Middle frontal gyrus (tissue), 1 donor: ENCODE measurements at regions not wholly inside any gene's neighbourhood (a gene's known extent, or its start where the extent isn't known, plus 50 kb on each side); places are given as distances from the start of the nearest gene placed in this dataset.
A peak's percentile ranks its signal among the peaks of the same experiment; 100 is the strongest.
"Not testable (repeated sequence)": the region's sequence is repeated elsewhere in the genome, so short reads cannot be mapped to it uniquely, and the experiment has no call there.

Experiments
- DNase-seq: peaks from one replicate; pipeline ENCODE4 v3.0.0-alpha.2; 2015; ENCODE audit warnings: low spot score; ENCODE audit errors: extremely low spot score

DNA sequence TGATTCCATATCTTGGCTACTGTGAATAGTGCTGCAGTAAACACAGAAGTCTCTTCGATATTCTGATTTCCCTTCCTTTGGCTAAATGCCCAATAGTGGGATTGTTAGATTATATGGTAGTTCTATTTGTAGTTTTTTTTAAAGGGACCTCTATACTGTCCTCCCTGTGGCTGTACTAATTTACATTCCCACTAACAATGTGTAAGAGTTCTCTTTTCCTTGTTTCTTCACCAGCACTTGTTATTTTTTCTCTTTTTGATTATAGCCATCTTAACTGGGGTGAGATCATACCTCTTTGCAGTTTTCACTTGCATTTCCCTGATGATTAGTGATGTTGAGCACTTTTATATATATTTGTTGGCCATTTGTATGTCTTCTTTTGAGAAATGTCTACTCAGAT, 102.0 kb downstream of the CARTPT start:
- DNase-seq = no peak

DNA sequence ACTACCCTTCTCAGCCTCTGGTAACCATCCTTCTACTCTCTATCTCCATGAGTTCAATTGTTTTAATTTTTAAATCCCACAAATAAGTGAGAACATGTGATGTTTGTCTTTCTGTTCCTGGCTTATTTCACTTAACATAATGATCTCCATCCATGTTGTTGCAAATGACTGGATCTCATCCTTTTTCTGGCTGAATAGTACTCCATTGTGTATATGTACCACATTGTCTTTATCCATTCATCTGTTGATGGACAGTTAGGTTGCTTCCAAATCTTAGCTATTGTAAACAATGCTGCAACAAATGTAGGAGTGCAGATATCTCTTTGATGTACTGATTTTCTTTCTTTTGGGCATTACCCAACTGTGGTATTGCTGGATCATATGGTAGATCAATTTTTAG, 103.0 kb downstream of the CARTPT start:
- DNase-seq = not testable (repeated sequence)

DNA sequence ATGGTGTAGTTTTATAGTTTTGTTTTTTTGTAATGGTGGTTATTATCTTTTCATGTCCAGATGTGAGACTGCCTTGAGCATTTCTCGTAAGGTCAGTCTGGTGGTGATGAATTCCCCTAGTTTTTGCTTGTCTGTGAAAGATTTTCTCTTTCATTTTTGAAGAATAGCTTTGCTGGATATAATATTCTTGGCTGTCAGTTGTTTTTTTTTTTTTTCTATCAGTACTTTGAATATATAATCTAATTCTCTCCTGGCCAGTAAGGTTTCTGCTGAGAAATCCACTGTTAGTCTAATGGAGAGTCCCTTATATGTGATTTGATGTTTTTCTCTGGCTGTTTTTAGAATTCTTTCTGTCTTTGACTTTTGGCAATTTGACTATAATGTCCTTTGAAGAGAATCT, 106.9 kb downstream of the CARTPT start:
- DNase-seq = no peak

DNA sequence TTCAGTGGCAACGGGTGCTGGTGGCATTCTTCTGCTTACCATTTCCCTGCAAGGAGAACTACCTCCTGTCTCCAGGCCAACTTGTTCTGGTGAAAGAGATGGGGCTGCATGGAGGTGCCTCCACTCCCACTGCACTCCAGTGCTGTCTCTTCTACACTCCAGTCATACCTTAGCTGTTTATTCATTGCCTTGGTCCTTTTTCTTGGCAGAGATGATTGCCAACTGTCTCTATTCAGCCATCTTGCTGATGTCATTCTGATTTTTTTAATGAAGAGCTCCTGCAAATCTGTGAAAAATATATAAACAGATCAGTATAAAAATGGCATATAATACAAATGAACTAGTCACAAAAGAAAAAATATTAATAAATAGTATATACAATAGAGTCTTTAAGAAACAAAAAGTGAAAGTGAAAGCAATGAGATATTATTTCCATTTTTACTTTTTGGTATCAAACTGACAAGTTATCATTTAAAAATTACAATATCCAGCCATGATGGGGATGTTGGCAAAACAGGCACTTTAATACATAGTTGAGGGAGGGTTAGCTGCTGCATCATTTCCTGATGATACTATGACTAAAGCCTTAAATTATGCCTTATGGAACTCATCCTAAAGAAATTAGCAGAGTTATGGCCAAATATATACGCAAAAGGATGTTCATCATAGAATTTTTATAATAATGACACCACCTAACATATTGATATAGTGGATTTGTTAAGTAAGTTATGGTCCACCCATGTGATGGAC, 109.4 kb downstream of the CARTPT start:
- DNase-seq = no peak

DNA sequence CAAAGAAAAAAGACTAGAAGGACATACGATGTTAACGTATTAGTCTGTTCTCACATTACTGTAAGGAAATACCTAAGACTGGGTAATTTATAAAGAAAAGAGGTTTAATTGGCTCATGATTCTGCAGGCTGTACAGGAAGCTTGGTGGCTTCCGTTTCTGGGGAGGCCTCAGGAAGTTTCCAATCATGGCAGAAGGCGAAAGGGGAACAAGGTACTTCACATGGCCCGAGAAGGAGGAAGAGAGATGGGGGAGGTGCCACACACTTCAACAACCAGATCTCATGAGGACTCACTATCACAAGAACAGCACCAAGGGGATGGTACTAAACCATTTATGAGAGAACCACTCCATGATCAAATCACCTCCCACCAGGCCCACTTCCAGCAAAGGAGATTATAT, 110.1 kb downstream of the CARTPT start:
- no peak for DNase-seq

DNA sequence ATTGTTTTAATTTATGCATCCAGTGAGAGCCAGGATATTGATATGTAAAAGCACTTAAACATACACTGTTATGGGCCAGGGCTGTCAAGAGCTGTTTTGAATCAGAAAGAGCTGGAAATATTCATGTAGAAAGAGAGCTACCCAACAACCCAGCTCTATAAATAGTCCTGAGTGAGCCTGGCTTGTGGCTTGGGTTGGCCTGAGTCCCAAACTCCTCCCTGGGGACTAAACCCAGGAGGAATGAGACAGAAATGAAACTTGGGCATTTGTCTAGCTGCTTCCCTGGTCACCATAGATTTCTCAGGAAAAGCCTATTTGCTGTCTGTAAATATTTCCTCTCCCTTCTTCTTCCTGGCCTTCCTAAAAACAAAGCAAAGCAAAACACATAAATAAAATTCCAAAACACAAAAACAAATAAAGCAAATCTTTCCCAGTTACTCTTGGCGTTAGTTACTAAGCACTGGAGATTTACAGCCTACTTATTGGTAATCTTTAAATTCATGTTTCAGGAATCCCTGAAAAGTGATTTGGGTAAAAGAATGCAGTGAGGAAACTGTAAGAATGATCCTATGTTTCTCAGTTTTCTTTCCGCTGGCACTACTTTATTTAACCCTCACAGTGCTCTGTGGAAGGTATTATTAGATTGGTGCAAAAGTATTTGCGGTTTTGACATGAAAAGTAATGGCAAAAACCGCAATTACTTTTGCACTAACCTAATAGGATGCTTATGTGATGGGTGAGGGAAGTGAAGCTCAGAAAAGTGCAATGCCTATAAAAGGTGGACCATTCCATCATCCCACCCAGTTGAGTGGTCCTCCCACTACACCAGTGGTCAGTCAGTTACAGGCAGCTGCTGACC, 111.8 kb downstream of the CARTPT start:
- DNase-seq = peak; percentile 33

DNA sequence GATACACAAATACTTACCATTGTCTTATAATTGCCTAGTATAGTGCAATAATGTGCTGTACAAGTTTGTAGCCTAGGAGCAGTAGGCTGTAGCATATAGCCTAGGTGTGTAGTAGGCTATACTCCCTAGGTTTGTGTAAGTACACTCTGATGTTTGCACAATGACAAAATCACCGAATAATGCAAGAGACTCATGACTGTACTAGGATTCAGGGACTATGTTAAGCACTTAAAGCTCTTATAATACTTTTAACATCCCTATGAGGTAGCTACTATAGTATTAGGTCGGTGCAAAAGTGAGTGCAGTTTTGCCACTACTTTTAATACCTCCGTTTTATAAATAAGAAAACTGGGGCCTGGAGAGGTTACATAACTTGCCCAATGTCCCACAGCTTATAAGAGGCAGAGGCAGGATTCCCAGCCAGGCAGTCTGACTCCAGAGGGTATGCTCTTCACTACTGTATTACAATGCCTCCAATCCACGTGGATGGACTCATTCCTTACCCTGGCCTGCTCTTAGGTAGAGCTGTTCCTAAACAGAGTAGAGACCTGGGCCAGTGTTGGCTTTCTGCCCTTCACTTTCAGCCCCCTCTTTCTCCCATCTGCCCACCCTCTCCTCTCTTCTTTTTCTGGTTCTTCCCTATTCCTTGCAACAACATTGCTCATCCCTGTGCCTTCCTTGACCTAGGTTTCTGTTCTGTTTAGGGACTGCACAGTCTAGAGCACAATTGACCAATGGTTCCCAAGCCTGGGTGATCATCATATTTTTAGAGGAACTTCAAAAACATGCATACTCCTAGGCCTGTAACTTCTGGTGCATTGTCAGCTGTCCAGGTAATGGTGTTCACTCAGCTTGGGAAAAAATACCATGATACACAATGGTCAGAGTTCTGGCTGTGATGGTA, 114.0 kb downstream of the CARTPT start:
- DNase-seq = no peak

DNA sequence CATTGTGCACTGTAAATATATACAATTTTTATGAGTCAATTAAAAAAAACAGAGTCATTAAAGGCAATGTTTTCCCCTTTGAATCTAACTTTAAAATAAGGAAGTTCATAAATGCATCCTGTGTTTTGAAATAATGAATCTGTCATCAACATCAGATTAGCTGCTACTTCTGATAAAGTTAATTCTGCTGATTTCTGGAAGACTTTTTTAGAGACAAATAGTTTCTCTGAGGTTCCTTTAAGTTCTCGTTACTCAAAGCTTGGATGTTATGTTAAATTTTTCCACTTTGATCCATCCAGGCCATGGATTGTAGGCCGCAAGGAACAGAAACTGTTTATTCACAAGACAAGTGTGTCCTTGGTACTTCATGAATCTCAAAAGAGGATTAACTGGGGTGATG, 115.5 kb downstream of the CARTPT start:
- no peak for DNase-seq

DNA sequence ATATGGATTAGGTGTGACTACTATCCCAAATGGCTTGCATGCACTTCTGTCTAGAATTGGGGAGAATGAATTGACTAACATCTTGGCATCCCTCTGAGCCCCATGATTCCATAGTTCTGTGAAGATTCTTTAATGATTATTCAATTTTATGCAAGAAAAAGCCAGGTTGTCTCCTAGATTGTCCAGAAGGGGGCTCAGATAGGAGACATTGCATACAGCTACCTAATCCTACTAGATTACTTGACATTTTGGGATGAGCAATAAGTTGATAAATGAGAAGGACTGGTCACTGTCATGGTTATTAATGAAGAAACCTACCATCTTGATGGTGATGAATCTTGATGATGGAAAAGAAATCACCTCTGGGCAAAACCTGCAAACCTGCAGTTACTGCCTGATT, 117.0 kb downstream of the CARTPT start:
- DNase-seq = no peak

DNA sequence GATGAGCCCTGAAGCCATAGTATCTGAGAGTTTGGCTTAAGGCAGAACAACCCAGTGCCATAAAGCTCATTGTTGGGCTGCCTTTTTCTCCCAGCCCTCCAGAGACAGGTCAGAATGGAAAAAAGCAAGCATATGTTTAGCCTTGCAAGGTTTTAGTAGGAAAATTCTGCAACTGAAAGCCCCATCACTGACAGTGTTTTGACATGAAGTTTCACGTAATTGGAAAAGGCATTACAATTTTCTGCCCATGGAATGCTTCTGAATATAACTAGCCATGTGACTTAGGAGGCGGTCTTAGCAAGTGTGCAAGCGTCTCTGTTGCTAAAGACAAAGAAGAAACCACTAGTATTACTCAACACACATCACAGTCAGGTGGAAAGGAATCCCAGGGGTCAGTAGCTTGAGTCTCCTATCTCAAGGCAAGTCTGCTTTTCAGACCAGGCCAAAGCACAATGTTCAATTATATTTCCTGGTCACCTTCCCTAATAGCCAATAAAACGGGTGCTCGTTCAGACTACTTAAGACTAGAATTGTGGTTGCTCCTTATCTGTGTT, 117.6 kb downstream of the CARTPT start:
- no peak for DNase-seq

DNA sequence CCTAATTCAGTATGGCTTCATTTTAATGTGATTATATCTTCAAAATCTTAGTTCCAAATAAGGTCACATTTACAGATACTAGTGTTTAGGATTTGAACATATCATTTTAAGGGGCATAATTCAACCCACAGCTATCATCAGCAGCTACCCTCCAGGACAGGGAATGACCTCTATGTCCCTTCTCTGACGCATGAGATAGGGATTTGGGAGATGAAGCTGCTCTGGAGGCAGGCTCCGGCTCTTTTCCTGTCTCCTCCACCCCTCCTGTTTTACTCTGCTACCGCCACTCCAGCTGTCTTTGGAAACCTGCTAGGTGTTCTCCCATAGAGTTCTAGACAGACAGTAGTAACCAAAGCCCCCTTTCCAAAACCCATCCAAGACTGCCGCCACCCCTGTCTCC, 119.2 kb downstream of the CARTPT start:
- no peak for DNase-seq

DNA sequence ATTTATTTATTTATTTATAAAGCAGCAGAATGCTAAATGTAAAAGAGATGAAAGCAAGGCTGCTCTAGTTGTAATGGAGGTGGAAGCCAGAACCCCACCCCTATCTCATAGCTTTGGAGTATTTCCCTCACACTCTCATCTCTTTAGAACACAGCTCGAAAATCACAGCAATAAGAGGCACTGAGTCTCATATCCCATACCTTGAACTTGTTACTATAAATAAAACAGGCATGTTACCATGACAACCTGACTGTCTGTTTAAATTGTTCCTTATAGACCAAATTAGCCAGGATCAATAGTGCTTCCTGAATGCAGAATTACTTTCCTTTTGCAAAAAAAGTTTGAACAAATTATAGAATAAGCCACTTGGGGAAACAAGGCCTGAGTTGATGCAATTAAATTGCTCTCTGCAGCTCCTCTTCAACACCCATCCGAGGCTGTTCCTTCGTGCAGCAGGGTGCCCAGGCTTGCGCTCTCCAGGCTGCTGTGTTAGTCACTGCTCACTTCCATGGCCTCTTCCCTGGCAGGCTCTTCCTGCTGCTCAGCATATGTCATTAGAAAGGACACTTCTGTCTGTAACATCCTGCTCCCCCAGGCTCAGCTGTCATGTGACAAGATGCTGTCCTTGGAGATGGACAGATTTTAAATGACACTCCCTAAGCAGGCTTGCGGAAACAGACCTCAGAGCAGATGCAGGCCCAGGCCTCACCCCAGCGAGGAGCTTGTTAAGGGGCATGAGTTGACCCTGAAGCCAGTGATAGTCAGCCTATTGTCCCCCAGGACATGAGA, 120.2 kb downstream of the CARTPT start:
- DNase-seq = no peak

DNA sequence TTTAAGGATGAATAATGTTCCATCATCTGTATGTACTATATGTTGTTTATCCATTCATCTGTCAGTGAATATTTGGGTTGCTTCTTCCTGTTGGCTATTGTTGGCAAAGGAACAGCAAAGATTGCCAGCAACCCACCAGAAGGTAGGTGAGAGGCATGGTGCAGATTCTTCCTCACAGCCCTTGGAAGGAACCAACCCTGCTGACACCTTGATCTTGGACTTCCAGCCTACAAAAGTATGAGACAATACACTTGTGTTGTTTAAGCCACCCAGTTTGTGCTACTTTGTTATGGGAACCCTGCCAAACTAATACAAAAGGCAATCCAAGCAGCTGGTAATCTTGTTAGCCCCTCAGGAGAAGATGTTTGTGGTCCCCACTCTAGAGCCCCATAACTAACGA, 122.0 kb downstream of the CARTPT start:
- DNase-seq = no peak

DNA sequence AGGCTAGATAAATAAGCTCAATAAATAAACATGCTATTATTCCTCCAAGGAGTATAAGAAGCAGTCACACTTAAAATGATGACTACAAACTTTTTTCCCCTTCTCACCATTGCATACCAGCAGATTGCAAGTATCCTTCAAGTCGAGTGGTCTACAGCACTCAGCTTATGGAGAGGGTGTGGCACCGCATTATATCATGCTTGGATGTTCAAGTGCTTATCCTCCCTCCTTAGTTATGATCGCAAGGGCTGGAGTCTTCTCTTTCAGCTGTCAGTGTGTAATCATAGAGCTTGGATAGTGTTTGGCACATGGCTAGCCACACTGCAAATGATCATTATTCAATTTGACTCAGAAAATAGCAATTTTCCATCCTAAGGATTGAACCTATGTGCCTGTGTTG, 124.0 kb downstream of the CARTPT start:
- DNase-seq = no peak

DNA sequence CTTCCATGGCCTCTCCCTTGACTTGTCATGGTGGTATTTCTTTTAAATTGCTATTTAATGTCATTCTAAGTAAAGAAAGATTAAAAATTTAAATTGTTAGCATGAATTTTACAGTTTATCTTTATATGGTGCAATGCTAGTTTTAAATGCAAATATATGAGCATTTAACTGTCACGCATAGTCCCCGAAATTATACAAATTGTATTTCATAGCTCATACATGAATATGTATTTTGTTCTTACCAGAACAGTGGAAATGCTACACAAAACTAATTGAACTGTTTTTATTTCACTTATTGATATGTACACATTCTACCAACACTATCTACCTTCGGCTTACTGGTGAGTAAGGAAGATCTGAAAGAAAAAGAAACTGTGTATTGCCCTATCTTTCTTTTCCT, 125.8 kb downstream of the CARTPT start:
- no peak for DNase-seq

DNA sequence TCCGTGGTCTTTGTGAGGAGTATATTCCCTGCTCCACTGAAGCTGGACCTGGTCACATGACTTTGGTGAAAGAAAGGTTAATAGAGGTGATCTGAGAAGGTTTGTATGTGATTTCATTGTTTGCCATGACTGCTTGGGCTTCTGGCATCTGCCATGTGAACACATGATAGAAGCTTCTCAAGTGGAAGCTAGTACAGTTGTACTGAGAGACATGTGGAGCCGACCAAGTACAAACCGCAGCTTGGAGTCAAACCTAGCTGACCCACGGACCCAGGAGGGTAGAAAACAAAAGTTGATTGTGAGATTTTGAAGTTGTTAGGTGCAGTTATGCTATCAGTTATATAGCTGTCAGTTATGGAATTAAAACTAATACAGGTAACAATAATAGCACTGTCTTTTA, 140.4 kb downstream of the CARTPT start:
- no peak for DNase-seq

DNA sequence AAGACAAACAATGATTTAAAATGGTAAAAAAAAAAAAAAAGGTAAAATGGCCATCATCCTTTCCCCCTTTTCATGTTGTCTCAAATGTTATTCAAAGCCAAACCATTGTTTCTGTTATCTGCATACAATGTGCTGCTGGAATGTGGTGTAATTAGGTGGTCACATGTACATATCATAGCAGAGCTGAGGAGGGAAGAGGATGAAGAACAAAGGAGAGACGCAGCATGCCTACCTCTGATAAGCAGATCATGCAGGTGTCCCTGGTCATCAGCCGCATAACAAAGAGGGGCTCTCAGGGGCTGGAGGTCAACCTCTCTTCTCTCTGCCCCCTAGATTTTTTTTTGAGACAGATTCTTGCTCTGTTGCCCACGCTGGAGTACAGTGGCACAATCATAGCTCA, 141.0 kb downstream of the CARTPT start:
- DNase-seq = no peak

DNA sequence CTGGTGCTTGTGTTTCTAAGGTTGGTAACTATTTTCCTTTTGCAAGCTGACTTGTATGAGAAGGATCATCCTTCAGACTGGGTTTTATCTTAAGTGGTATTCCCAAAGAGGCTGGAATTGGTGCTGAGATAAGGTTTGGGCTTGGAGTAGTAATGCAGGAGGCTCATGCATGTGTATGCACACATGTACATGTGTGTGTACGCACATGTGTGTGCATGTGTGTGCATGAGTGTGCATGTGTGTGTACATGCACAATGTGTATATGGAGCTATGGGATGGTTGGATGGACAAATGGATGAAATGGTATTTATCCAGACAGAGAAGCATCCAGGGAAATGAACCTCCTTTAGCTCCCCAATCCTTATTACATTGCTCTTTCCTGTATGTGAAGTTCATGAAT, 142.6 kb downstream of the CARTPT start:
- DNase-seq = no peak

DNA sequence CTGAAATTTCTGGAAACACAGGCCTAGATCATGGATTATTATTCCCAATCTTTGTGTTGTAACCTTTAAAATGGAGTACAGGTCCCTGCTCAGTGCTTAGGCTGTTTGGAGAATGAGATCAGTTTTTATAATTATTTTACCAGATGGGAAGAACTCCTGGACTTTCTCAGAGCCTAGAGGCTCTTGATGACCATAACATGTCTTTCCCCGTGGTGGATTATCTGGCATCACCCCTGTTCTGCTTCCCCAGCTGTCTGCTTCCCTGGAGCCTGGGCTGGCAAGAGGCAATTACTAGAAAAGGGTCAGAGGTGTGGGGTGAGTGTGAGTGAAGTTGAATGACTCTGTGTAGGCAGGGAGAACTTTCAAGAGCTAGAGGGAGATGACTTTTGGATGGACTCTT, 143.0 kb downstream of the CARTPT start:
- no peak for DNase-seq

DNA sequence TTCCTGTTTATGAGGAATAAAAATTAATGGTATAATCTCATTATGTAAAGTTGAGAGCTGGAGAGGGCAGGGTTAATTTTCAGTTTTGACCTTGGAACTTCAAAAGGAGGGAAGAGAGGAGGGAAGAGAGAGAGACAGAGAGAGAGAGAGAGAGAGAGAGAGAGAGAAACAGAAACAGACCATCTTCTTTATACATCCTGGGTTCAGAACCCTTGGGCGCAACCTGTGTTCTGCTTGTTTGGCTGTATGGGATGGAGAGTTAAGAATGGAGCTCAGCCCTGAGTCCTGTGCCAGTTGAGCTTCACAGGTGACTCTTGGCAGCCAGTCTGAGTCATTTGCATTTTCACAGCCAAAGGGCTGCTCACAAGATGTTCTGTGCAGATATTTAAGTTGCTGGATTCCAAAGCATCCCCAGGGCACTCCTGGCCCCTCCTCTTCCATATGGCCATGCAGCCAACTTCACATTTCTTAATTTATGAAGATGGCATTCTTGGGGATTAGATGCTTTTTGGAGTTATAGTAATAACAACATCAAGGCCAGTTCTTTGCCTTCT, 143.5 kb downstream of the CARTPT start:
- DNase-seq = no peak
